UCSD-AML1 (cell line): ENCODE measurements at regions not wholly inside any gene's neighbourhood (a gene's known extent, or its start where the extent isn't known, plus 50 kb on each side); places are given as distances from the start of the nearest gene placed in this dataset.

Experiments
- DNase-seq: peaks from one replicate; lab custom pipeline; 2025; ENCODE audit not compliant: unreplicated experiment; lab: John Stamatoyannopoulos, UW

- DNase-seq = no peak
Measured at GRCh38 chr12:131606218-131606901, 104.5 kb upstream of the SFSWAP start.

GRCh38 chr12:131607658-131608447 is 103.0 kb upstream of the SFSWAP start:
- no peak for DNase-seq

- DNase-seq = peak; percentile 65
Measured at GRCh38 chr12:131608740-131609690, 101.9 kb upstream of the SFSWAP start.

- no peak for DNase-seq
Measured at GRCh38 chr12:131609762-131610161, 101.1 kb upstream of the SFSWAP start.

- DNase-seq = no peak
Measured at GRCh38 chr12:131610181-131610580, 100.7 kb upstream of the SFSWAP start.

- no peak for DNase-seq
Measured at GRCh38 chr12:131610891-131611290, 100.0 kb upstream of the SFSWAP start.

GRCh38 chr12:131611416-131612091 is 99.3 kb upstream of the SFSWAP start:
- DNase-seq = no peak

GRCh38 chr12:131612092-131612755 is 98.7 kb upstream of the SFSWAP start:
- DNase-seq = no peak

- no peak for DNase-seq
Measured at GRCh38 chr12:131613186-131613585, 97.7 kb upstream of the SFSWAP start.

- DNase-seq = no peak
Measured at GRCh38 chr12:131613678-131614077, 97.2 kb upstream of the SFSWAP start.

GRCh38 chr12:131615326-131616042 is 95.4 kb upstream of the SFSWAP start:
- no peak for DNase-seq

GRCh38 chr12:131616043-131616700 is 94.7 kb upstream of the SFSWAP start:
- no peak for DNase-seq

- no peak for DNase-seq
Measured at GRCh38 chr12:131616738-131617137, 94.2 kb upstream of the SFSWAP start.

- no peak for DNase-seq
Measured at GRCh38 chr12:131617179-131617578, 93.7 kb upstream of the SFSWAP start.

GRCh38 chr12:131617596-131618302 is 93.1 kb upstream of the SFSWAP start:
- no peak for DNase-seq

GRCh38 chr12:131618303-131618658 is 92.6 kb upstream of the SFSWAP start:
- DNase-seq = no peak

GRCh38 chr12:131618701-131619100 is 92.2 kb upstream of the SFSWAP start:
- no peak for DNase-seq

- no peak for DNase-seq
Measured at GRCh38 chr12:131619106-131619642, 91.7 kb upstream of the SFSWAP start.
